Mesenchymal stem cell (in vitro differentiated cells and primary cell): ENCODE measurements at regions not wholly inside any gene's neighbourhood (a gene's known extent, or its start where the extent isn't known, plus 50 kb on each side); places are given as distances from the start of the nearest gene placed in this dataset.

Experiments
- DNase-seq: peaks from one replicate; pipeline ENCODE4 v3.0.0-alpha.2; 2013
- H2AFZ ChIP-seq: one replicate; pipeline ENCODE4 v1.6.1; 2013; ENCODE audit warnings: low read depth, mild to moderate bottlenecking, control low read depth, inconsistent platforms, low read length, moderate library complexity
- H2AK5ac ChIP-seq: 2 replicates; pipeline ENCODE4 v1.6.1; 2013; ENCODE audit warnings: low read length, moderate library complexity, mild to moderate bottlenecking, inconsistent platforms; ENCODE audit not compliant: severe bottlenecking
- H2BK120ac ChIP-seq: one replicate; pipeline ENCODE4 v1.6.1; 2013; ENCODE audit warnings: low read depth, mild to moderate bottlenecking, inconsistent platforms, low read length, moderate library complexity
- H2BK12ac ChIP-seq, 2 experiments: one replicate each; pipeline ENCODE4 v1.6.1; 2013; ENCODE audit warnings: inconsistent platforms in 2 of 2, low read length in 2 of 2, mild to moderate bottlenecking in 2 of 2, moderate library complexity in 2 of 2, control low read depth in 1 of 2
- H2BK15ac ChIP-seq: one replicate; pipeline ENCODE4 v1.6.1; 2013; ENCODE audit warnings: mild to moderate bottlenecking, low read depth, inconsistent platforms; ENCODE audit not compliant: poor library complexity, severe bottlenecking
- H2BK5ac ChIP-seq: 2 replicates; pipeline ENCODE4 v1.6.1; 2013; ENCODE audit warnings: low read depth, mild to moderate bottlenecking, low read length, control low read depth, inconsistent platforms; ENCODE audit not compliant: poor library complexity, severe bottlenecking
- H3K14ac ChIP-seq, 2 experiments: one replicate each; pipeline ENCODE4 v1.6.1; 2013; ENCODE audit warnings: inconsistent platforms in 2 of 2, low read length in 2 of 2, control low read depth in 1 of 2, mild to moderate bottlenecking in 1 of 2, moderate library complexity in 1 of 2
- H3K18ac ChIP-seq, 2 experiments: one replicate each; pipeline ENCODE4 v1.6.1; 2013; ENCODE audit warnings: inconsistent platforms in 2 of 2, low read length in 2 of 2, control low read depth in 1 of 2, low read depth in 1 of 2, mild to moderate bottlenecking in 1 of 2
- H3K23ac ChIP-seq, 2 experiments: one replicate each; pipeline ENCODE4 v1.6.1; 2013; ENCODE audit warnings: inconsistent platforms in 2 of 2, low read length in 2 of 2, mild to moderate bottlenecking in 2 of 2, moderate library complexity in 2 of 2, control low read depth in 1 of 2
- H3K27ac ChIP-seq: 2 replicates; pipeline ENCODE4 v1.5.1; 2013; ENCODE audit warnings: mild to moderate bottlenecking, moderate library complexity, low read length, control low read depth, inconsistent platforms; ENCODE audit not compliant: poor library complexity, severe bottlenecking
- H3K27me3 ChIP-seq, 2 experiments: 2 replicates each; pipeline versions ENCODE4 v1.6.1 to v1.7.0; 2013; ENCODE audit warnings: low read length in 2 of 2, mild to moderate bottlenecking in 2 of 2, moderate library complexity in 2 of 2, control low read depth in 1 of 2, inconsistent platforms in 1 of 2; ENCODE audit not compliant: control insufficient read depth in 1 of 2, insufficient read depth in 1 of 2
- H3K36me3 ChIP-seq, 2 experiments: 2 replicates each; pipeline versions ENCODE4 v1.6.1 to v1.7.0; 2013; ENCODE audit warnings: low read length in 2 of 2, control low read depth in 1 of 2, inconsistent platforms in 1 of 2, low read depth in 1 of 2, mild to moderate bottlenecking in 1 of 2; ENCODE audit not compliant: insufficient read depth in 2 of 2, control insufficient read depth in 1 of 2
- H3K4ac ChIP-seq, 2 experiments: one replicate each; pipeline ENCODE4 v1.6.1; 2013; ENCODE audit warnings: inconsistent platforms in 2 of 2, low read length in 2 of 2, mild to moderate bottlenecking in 2 of 2, moderate library complexity in 2 of 2, control low read depth in 1 of 2, low read depth in 1 of 2
- H3K4me1 ChIP-seq: 2 replicates; pipeline ENCODE4 v1.6.1; 2013; ENCODE audit warnings: low read depth, low read length, control low read depth; ENCODE audit not compliant: control insufficient read depth, insufficient read depth
- H3K4me2 ChIP-seq: 2 replicates; pipeline ENCODE4 v1.6.1; 2013; ENCODE audit warnings: low read length, mild to moderate bottlenecking, inconsistent platforms; ENCODE audit not compliant: poor library complexity, severe bottlenecking
- H3K4me3 ChIP-seq, 2 experiments: 2 replicates each; pipeline versions ENCODE4 v1.5.1 to v1.7.0; 2013; ENCODE audit warnings: low read length in 2 of 2, mild to moderate bottlenecking in 2 of 2, control low read depth in 1 of 2, low read depth in 1 of 2; ENCODE audit not compliant: insufficient read depth in 1 of 2
- H3K79me1 ChIP-seq: replicated peaks from 2 replicates; pipeline ENCODE4 v1.6.1; 2013; ENCODE audit warnings: mild to moderate bottlenecking, control low read depth, low read length, inconsistent platforms; ENCODE audit not compliant: poor library complexity, severe bottlenecking
- H3K9ac ChIP-seq: 2 replicates; pipeline ENCODE4 v1.7.0; 2013; ENCODE audit warnings: mild to moderate bottlenecking, low read length, moderate library complexity
- H3K9me3 ChIP-seq: 2 replicates; pipeline ENCODE4 v1.7.0; 2013; ENCODE audit warnings: mild to moderate bottlenecking, low read length; ENCODE audit not compliant: control insufficient read depth
- H4K8ac ChIP-seq: one replicate; pipeline ENCODE4 v1.6.1; 2013; ENCODE audit warnings: inconsistent platforms, mild to moderate bottlenecking, low read length, moderate library complexity
- H4K91ac ChIP-seq: one replicate; pipeline ENCODE4 v1.6.1; 2013; ENCODE audit warnings: mild to moderate bottlenecking, low read length, inconsistent platforms
- WGBS: methylation state at CpG from one replicate; pipeline ENCODE4 v1.1.7; 2013; ENCODE audit warnings: mixed read lengths; 5-methylcytosine and 5-hydroxymethylcytosine counted together

DNA sequence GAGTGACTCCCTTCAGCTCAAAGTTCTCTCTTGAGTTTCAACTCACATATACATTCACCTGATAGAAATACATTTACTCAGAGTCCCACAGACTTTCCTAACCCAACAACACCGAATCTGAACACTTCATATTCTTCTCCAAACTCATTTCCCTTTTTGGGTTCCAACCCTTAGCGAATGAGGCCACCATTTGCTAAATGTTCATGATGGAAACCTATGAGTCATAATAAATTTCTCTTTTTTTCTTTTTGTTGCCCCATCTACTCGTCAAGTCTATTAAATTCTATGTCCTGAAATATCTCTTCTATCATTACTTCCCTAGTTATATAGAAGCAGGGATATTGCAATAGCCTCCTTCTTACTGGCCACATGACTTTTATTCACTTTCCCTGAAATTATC is 100.1 kb downstream of the HLX start:
- Histone ChIP-seq H3K23ac (no peak overlapping the region), H3K18ac (no peak overlapping the region), H3K4ac (no peak overlapping the region), H2AK5ac (no peak overlapping the region), H4K91ac (no peak overlapping the region), H3K27me3 (no peaks in the 10 kb centered on the region), H3K79me1 (no peaks in the 10 kb centered on the region), H3K9me3 (no peaks in the 10 kb centered on the region), H3K4me3 (no peak overlapping the region), H2AFZ (no peak overlapping the region), H3K36me3 (no peaks in the 10 kb centered on the region), H2BK15ac (no peak overlapping the region), H3K27ac (no peak overlapping the region), H3K9ac (no peak overlapping the region), H2BK5ac (no peak overlapping the region), H2BK120ac (no peak overlapping the region), H3K4me2 (no peak overlapping the region), H4K8ac (no peak overlapping the region), H2BK12ac (no peak overlapping the region), H3K14ac (no peak overlapping the region), H3K4me1 (no peaks in the 10 kb centered on the region)
- 92% methylated on average over 3 of the region's 3 CpGs for WGBS
- DNase-seq = no peak

- no peak for DNase-seq
- Histone ChIP-seq H3K14ac (no peak overlapping the region), H4K91ac (no peak overlapping the region), H3K4ac (no peak overlapping the region), H3K4me3 (no peak overlapping the region), H3K27me3 (no peaks in the 10 kb centered on the region), H2AFZ (no peak overlapping the region), H3K27ac (no peak overlapping the region), H3K79me1 (no peaks in the 10 kb centered on the region), H3K4me2 (no peak overlapping the region), H3K9ac (no peak overlapping the region), H4K8ac (no peak overlapping the region), H2AK5ac (no peak overlapping the region), H3K4me1 (no peaks in the 10 kb centered on the region), H3K23ac (no peak overlapping the region), H2BK12ac (no peak overlapping the region), H2BK15ac (no peak overlapping the region), H3K36me3 (no peaks in the 10 kb centered on the region), H3K18ac (no peak overlapping the region), H2BK5ac (no peak overlapping the region), H3K9me3 (no peaks in the 10 kb centered on the region), H2BK120ac (no peak overlapping the region)
- WGBS = 74% methylated on average over 7 of the region's 10 CpGs
Observed at GRCh38 chr1:220982686-220983085, 103.4 kb downstream of the HLX start.

- Histone ChIP-seq H3K4me3 (no peak overlapping the region), H2BK120ac (no peak overlapping the region), H3K27ac (no peak overlapping the region), H3K9ac (no peak overlapping the region), H3K14ac (no peak overlapping the region), H2BK5ac (no peak overlapping the region), H3K4ac (no peak overlapping the region), H3K4me2 (no peak overlapping the region), H2BK12ac (no peak overlapping the region), H3K23ac (no peak overlapping the region), H2AK5ac (no peak overlapping the region), H3K9me3 (no peaks in the 10 kb centered on the region), H3K79me1 (no peaks in the 10 kb centered on the region), H4K8ac (no peak overlapping the region), H3K18ac (no peak overlapping the region), H4K91ac (no peak overlapping the region), H3K4me1 (no peaks in the 10 kb centered on the region), H2BK15ac (no peak overlapping the region), H3K36me3 (no peaks in the 10 kb centered on the region), H2AFZ (no peak overlapping the region), H3K27me3 (no peaks in the 10 kb centered on the region)
- WGBS = 94% methylated on average over 19 of the region's 19 CpGs
- DNase-seq = no peak
Observed at GRCh38 chr1:220983877-220984635, 104.8 kb downstream of the HLX start.

GRCh38 chr1:220990427-220991339 is 111.4 kb downstream of the HLX start:
- Histone ChIP-seq H3K36me3 (no peaks in the 10 kb centered on the region), H3K9ac (no peak overlapping the region), H3K18ac (peak overlapping the region in 1 of 2 experiments; percentile 92), H3K23ac (no peak overlapping the region), H2AFZ (no peak overlapping the region), H4K8ac (no peak overlapping the region), H2AK5ac (peak overlapping the region; percentile 75), H3K14ac (no peak overlapping the region), H3K9me3 (no peaks in the 10 kb centered on the region), H3K4me2 (peak overlapping the region; percentile 59), H2BK12ac (peak overlapping the region; percentile 71 to 88), H4K91ac (no peak overlapping the region), H3K4me1 (peaks cover 4% of the 10 kb centered on the region), H3K79me1 (no peaks in the 10 kb centered on the region), H3K27me3 (no peaks in the 10 kb centered on the region), H2BK5ac (peak overlapping the region; percentile 62), H2BK120ac (no peak overlapping the region), H3K4ac (peak overlapping the region in 1 of 2 experiments; percentile 88), H3K4me3 (no peak overlapping the region), H3K27ac (peak overlapping the region; percentile 85), H2BK15ac (no peak overlapping the region)
- peak; percentile 89 for DNase-seq
- WGBS = 0% methylated on average over 1 of the region's 2 CpGs
